Trophoblast cell (in vitro differentiated cells and primary cell): ENCODE measurements at regions not wholly inside any gene's neighbourhood (a gene's known extent, or its start where the extent isn't known, plus 50 kb on each side); places are given as distances from the start of the nearest gene placed in this dataset.

Experiments
- DNase-seq, 2 donors: peaks; one replicate each; pipeline ENCODE4 v3.0.0-alpha.2; 2016
- H2AFZ ChIP-seq: 2 replicates; pipeline ENCODE4 v1.6.1; 2013; ENCODE audit warnings: low read length, moderate library complexity, mild to moderate bottlenecking; ENCODE audit not compliant: insufficient read depth, poor library complexity
- H2AK5ac ChIP-seq: 2 replicates; pipeline ENCODE4 v1.6.1; 2013; ENCODE audit warnings: mild to moderate bottlenecking, low read length
- H2BK120ac ChIP-seq: 2 replicates; pipeline ENCODE4 v1.6.1; 2013; ENCODE audit warnings: low read length, mild to moderate bottlenecking, moderate library complexity; ENCODE audit not compliant: insufficient read depth, poor library complexity
- H2BK12ac ChIP-seq: 2 replicates; pipeline ENCODE4 v1.6.1; 2013; ENCODE audit warnings: mild to moderate bottlenecking, low read length, moderate library complexity
- H2BK5ac ChIP-seq: 2 replicates; pipeline ENCODE4 v1.6.1; 2013; ENCODE audit warnings: low read length, low read depth, moderate library complexity, mild to moderate bottlenecking; ENCODE audit not compliant: poor library complexity
- H3K14ac ChIP-seq: 2 replicates; pipeline ENCODE4 v1.6.1; 2013; ENCODE audit warnings: mild to moderate bottlenecking, low read length
- H3K18ac ChIP-seq: 2 replicates; pipeline ENCODE4 v1.6.1; 2013; ENCODE audit warnings: mild to moderate bottlenecking, low read length
- H3K23ac ChIP-seq: 2 replicates; pipeline ENCODE4 v1.6.1; 2013; ENCODE audit warnings: low read length
- H3K27ac ChIP-seq: 2 replicates; pipeline ENCODE4 v1.5.1; 2013; ENCODE audit warnings: low read depth, mild to moderate bottlenecking, inconsistent platforms, low read length, moderate library complexity
- H3K27me3 ChIP-seq: 2 replicates; pipeline ENCODE4 v1.6.1; 2013; ENCODE audit warnings: inconsistent platforms, mild to moderate bottlenecking, low read length, moderate library complexity; ENCODE audit not compliant: insufficient read depth
- H3K36me3 ChIP-seq, 2 experiments: 1 replicate in 1 of 2; 2 replicates in 1 of 2; pipeline ENCODE4 v1.6.1; 2013; ENCODE audit warnings: low read length in 2 of 2, mild to moderate bottlenecking in 2 of 2, moderate library complexity in 1 of 2; ENCODE audit not compliant: insufficient read depth in 2 of 2, control insufficient read depth in 1 of 2
- H3K4ac ChIP-seq: 2 replicates; pipeline ENCODE4 v1.6.1; 2013; ENCODE audit warnings: low read depth, mild to moderate bottlenecking, low read length, moderate library complexity
- H3K4me1 ChIP-seq, 2 experiments: 1 replicate in 1 of 2; 2 replicates in 1 of 2; pipeline ENCODE4 v1.6.1; 2013; ENCODE audit warnings: low read length in 2 of 2, mild to moderate bottlenecking in 2 of 2, moderate library complexity in 1 of 2; ENCODE audit not compliant: insufficient read depth in 2 of 2, control insufficient read depth in 1 of 2
- H3K4me2 ChIP-seq: 2 replicates; pipeline ENCODE4 v1.6.1; 2013; ENCODE audit warnings: inconsistent platforms, mild to moderate bottlenecking, low read length, moderate library complexity
- H3K4me3 ChIP-seq: 2 replicates; pipeline ENCODE4 v1.5.1; 2013; ENCODE audit warnings: mild to moderate bottlenecking, low read depth, low read length, inconsistent platforms
- H3K79me1 ChIP-seq: one replicate; pipeline ENCODE4 v1.6.1; 2013; ENCODE audit warnings: low read length
- H3K79me2 ChIP-seq: 2 replicates; pipeline ENCODE4 v1.6.1; 2013; ENCODE audit warnings: low read length, mild to moderate bottlenecking; ENCODE audit not compliant: control insufficient read depth, insufficient read depth, poor library complexity
- H3K9ac ChIP-seq: 2 replicates; pipeline ENCODE4 v1.6.1; 2013; ENCODE audit warnings: mild to moderate bottlenecking, low read length
- H3K9me3 ChIP-seq: 2 replicates; pipeline ENCODE4 v1.6.1; 2013; ENCODE audit warnings: low read depth, mild to moderate bottlenecking, control low read depth, inconsistent platforms, low read length; ENCODE audit not compliant: insufficient read depth
- H4K12ac ChIP-seq: 2 replicates; pipeline ENCODE4 v1.6.1; 2013; ENCODE audit warnings: low read depth, mild to moderate bottlenecking, low read length, moderate library complexity
- H4K8ac ChIP-seq: 2 replicates; pipeline ENCODE4 v1.6.1; 2013; ENCODE audit warnings: low read depth, mild to moderate bottlenecking, low read length, moderate library complexity
- H4K91ac ChIP-seq: one replicate; pipeline ENCODE4 v1.6.1; 2013; ENCODE audit warnings: low read depth, mild to moderate bottlenecking, low read length, moderate library complexity
- WGBS: extraction: QIAGEN DNeasy Blood & Tissue Kit; methylation state at CpG from one replicate; pipeline ENCODE4 v1.1.7; 2013; ENCODE audit warnings: missing lambda C conversion rate; ENCODE audit not compliant: insufficient read length, insufficient coverage; ENCODE audit errors: extremely low coverage; 5-methylcytosine and 5-hydroxymethylcytosine counted together

GRCh38 chr13:47415048-47415447 lies 518.2 kb upstream of the HTR2A start:
- no peak overlapping the region for H2AFZ ChIP-seq
- H3K14ac ChIP-seq, result no peak overlapping the region
- H4K8ac ChIP-seq, result no peak overlapping the region
- H3K4me2 ChIP-seq, result no peak overlapping the region
- H3K27me3 ChIP-seq, result no peaks in the 10 kb centered on the region
- DNase-seq, result peak; percentile 45 to 82
- no peak overlapping the region for H3K27ac ChIP-seq
- no peaks in the 10 kb centered on the region for H3K36me3 ChIP-seq
- H4K91ac ChIP-seq, result no peak overlapping the region
- H4K12ac ChIP-seq, result no peak overlapping the region
- no peak overlapping the region for H2BK5ac ChIP-seq
- H3K79me2 ChIP-seq, result no peaks in the 10 kb centered on the region
- no peak overlapping the region for H3K9ac ChIP-seq
- WGBS, result no CpG with 5 or more reads among the region's 4 CpGs
- H3K4me3 ChIP-seq, result no peak overlapping the region
- no peaks in the 10 kb centered on the region for H3K79me1 ChIP-seq
- no peak overlapping the region for H3K23ac ChIP-seq
- no peak overlapping the region for H2BK120ac ChIP-seq
- H3K4ac ChIP-seq, result no peak overlapping the region
- no peaks in the 10 kb centered on the region for H3K9me3 ChIP-seq
- H3K4me1 ChIP-seq, result no peaks in the 10 kb centered on the region
- H2BK12ac ChIP-seq, result no peak overlapping the region
- H2AK5ac ChIP-seq, result no peak overlapping the region
- no peak overlapping the region for H3K18ac ChIP-seq

GRCh38 chr13:47413526-47413925 lies 516.7 kb upstream of the HTR2A start:
- no peak overlapping the region for H3K9ac ChIP-seq
- H2BK5ac ChIP-seq, result no peak overlapping the region
- no peaks in the 10 kb centered on the region for H3K79me1 ChIP-seq
- no peaks in the 10 kb centered on the region for H3K79me2 ChIP-seq
- H2BK120ac ChIP-seq, result no peak overlapping the region
- H3K4me2 ChIP-seq, result no peak overlapping the region
- no CpG with 5 or more reads among the region's 1 CpG for WGBS
- no peak overlapping the region for H2AK5ac ChIP-seq
- H3K36me3 ChIP-seq, result no peaks in the 10 kb centered on the region
- H3K14ac ChIP-seq, result no peak overlapping the region
- no peak overlapping the region for H4K8ac ChIP-seq
- H2BK12ac ChIP-seq, result no peak overlapping the region
- no peak overlapping the region for H3K4me3 ChIP-seq
- DNase-seq, result no peak
- H3K23ac ChIP-seq, result no peak overlapping the region
- no peak overlapping the region for H3K4ac ChIP-seq
- H3K9me3 ChIP-seq, result no peaks in the 10 kb centered on the region
- no peak overlapping the region for H2AFZ ChIP-seq
- H4K91ac ChIP-seq, result no peak overlapping the region
- no peak overlapping the region for H3K27ac ChIP-seq
- no peaks in the 10 kb centered on the region for H3K27me3 ChIP-seq
- no peaks in the 10 kb centered on the region for H3K4me1 ChIP-seq
- H3K18ac ChIP-seq, result no peak overlapping the region
- no peak overlapping the region for H4K12ac ChIP-seq

DNA sequence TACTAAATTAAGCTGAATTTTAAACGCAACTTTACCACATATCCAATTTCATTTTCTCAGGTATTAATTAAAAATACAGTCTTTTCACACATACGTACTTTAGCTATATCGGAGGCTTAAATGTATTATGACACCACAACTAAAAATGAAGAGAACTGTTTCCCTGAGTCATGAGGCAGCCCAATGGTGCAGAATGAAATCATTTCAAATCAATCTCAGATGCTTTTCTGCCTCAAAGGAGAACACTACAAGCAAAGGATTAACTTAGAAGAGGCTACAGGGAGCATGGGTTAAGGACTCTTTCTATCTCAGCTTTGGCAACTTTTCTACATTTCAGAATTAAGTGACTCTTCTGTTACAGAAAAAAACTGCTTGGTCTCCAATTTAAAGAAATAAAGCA lies 516.3 kb upstream of the HTR2A start:
- Histone ChIP-seq H3K27me3 (no peaks in the 10 kb centered on the region), H4K91ac (no peak overlapping the region), H3K36me3 (no peaks in the 10 kb centered on the region), H2BK12ac (no peak overlapping the region), H2BK120ac (no peak overlapping the region), H2BK5ac (no peak overlapping the region), H3K79me2 (no peaks in the 10 kb centered on the region), H4K8ac (no peak overlapping the region), H3K9ac (no peak overlapping the region), H2AK5ac (no peak overlapping the region), H3K23ac (no peak overlapping the region), H4K12ac (no peak overlapping the region), H3K9me3 (no peaks in the 10 kb centered on the region), H3K4ac (no peak overlapping the region), H3K18ac (no peak overlapping the region), H3K4me2 (no peak overlapping the region), H2AFZ (no peak overlapping the region), H3K4me1 (no peaks in the 10 kb centered on the region), H3K79me1 (no peaks in the 10 kb centered on the region), H3K14ac (no peak overlapping the region), H3K4me3 (no peak overlapping the region), H3K27ac (no peak overlapping the region)
- WGBS, result no CpG with 5 or more reads among the region's 3 CpGs
- DNase-seq, result no peak

DNA sequence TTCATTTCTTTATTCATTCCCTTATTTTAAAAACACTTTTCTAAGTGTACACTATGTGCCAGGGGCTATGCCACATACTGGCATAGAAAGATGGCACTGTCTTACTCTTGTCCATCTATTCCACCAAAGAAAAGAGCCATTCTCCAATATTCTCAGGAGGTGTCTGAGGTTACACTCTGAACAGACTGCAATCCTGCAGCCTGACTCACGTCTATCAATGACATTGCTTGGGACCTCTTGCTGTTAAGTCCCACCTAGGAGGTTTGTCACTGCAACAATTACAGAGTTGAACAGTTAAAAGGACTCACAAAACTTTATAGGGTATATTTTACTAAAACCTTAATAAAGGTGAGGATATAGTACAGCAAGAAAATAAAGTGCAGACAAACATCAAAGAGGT lies 512.9 kb upstream of the HTR2A start:
- Histone ChIP-seq H3K9me3 (no peaks in the 10 kb centered on the region), H3K79me1 (no peaks in the 10 kb centered on the region)
- no CpG with 5 or more reads among the region's 1 CpG for WGBS

More for the DNA sequence above, 512.9 kb upstream of the HTR2A start:
- H3K4me3 ChIP-seq, result no peak overlapping the region
- H3K27ac ChIP-seq, result no peak overlapping the region
- H4K12ac ChIP-seq, result no peak overlapping the region
- no peak overlapping the region for H3K18ac ChIP-seq
- H3K4me2 ChIP-seq, result no peak overlapping the region
- H2BK12ac ChIP-seq, result no peak overlapping the region
- no peak overlapping the region for H3K23ac ChIP-seq
- peak in 1 of 2 donors; percentile 6 for DNase-seq
- H3K14ac ChIP-seq, result no peak overlapping the region
- H2BK120ac ChIP-seq, result no peak overlapping the region
- no peak overlapping the region for H2AFZ ChIP-seq
- H3K27me3 ChIP-seq, result no peaks in the 10 kb centered on the region
- H2BK5ac ChIP-seq, result no peak overlapping the region
- H3K4ac ChIP-seq, result no peak overlapping the region
- no peaks in the 10 kb centered on the region for H3K36me3 ChIP-seq
- H3K79me2 ChIP-seq, result no peaks in the 10 kb centered on the region
- H4K8ac ChIP-seq, result no peak overlapping the region
- no peak overlapping the region for H3K9ac ChIP-seq
- H2AK5ac ChIP-seq, result no peak overlapping the region
- H3K4me1 ChIP-seq, result no peaks in the 10 kb centered on the region
- no peak overlapping the region for H4K91ac ChIP-seq
